Prostate gland (tissue), 2 donors: ENCODE measurements at regions not wholly inside any gene's neighbourhood (a gene's known extent, or its start where the extent isn't known, plus 50 kb on each side); places are given as distances from the start of the nearest gene placed in this dataset.

Experiments
- DNase-seq: peaks from one replicate; pipeline ENCODE4 v3.0.0-alpha.2; 2019; ENCODE audit warnings: low spot score
- H3K27ac ChIP-seq, 2 donors: fragments of 200-600 bp; sonication (generic); 2 replicates each; pipeline ENCODE4 v1.5.1; 2017 to 2019
- H3K27me3 ChIP-seq: fragments of 200-600 bp; sonication (generic); replicated peaks from 2 replicates; pipeline ENCODE4 v1.5.1; 2019; ENCODE audit not compliant: insufficient read depth
- H3K36me3 ChIP-seq, 2 donors: fragments of 200-600 bp; sonication (generic); 1 replicate in 1 of 2; 2 replicates in 1 of 2; pipeline versions ENCODE4 v1.5.1 to v1.8.1; 2017 to 2019
- H3K4me1 ChIP-seq: fragments of 200-600 bp; sonication (generic); replicated peaks from 2 replicates; pipeline ENCODE4 v1.5.1; 2019
- H3K4me3 ChIP-seq, 2 donors: fragments of 200-600 bp; sonication (generic); 2 replicates each; pipeline ENCODE4 v1.5.1; 2017 to 2019
- H3K9me3 ChIP-seq: fragments of 200-600 bp; sonication (generic); 2 replicates; pipeline ENCODE4 v1.5.1; 2017
- POLR2A ChIP-seq: fragments of 450-650 bp; IDR thresholded peaks from one replicate; pipeline ENCODE4 v1.6.1; 2016; ENCODE audit warnings: antibody characterized with exemption, mild to moderate bottlenecking
- POLR2AphosphoS5 ChIP-seq: sonication (generic); formaldehyde crosslinking; IDR thresholded peaks from one replicate; pipeline ENCODE4 v1.6.1; 2017; ENCODE audit warnings: antibody characterized with exemption
- WGBS: methylation state at CpG from one replicate; pipeline ENCODE4 v1.1.5; 2018; 5-methylcytosine and 5-hydroxymethylcytosine counted together
- intact Hi-C: fragments of 100-400 bp; cut with DNase I; formaldehyde crosslinking; loops from one replicate; pipeline ENCODE4 v1.14.2; 2022
- TF ChIP-seq, protein P1 (sequence below), 4 experiments: fragments of 200-600 bp in 2 of 4; fragments of 450-650 bp in 2 of 4; sonication (generic) in 2 of 4; IDR thresholded peaks; 1 replicate in 3 of 4; 2 replicates in 1 of 4; pipeline ENCODE4 v1.5.1; 2016 to 2019; ENCODE audit warnings: antibody characterized with exemption in 4 of 4, mild to moderate bottlenecking in 2 of 4, moderate library complexity in 2 of 4

DNA sequence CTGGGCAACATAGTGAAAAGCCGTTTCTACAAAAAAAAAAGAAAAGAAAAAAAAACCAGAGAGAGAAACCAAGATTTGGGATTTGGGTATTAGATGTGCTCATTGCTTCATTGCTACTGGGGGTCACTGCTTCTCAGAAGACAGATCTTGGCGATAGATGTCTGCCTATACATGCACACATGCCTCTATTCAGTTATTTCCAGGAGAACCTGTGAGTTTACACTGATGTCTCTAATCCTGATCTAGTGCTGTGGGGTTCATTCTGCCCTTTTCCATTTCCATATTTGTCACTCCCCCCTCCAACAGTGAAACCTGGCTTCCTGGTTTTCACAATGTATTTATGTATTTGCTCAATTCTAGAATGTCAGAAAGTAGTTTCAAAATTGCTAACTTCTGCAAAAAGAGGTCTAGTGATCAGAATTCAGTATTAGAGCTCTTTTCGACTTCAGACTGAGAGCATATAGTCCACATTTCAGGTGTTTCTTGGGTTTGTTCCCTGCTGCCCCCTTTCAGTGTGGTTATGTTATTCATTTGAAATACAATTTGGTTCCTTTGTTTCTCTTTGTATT is 111.0 kb downstream of the SLC25A47 start:
- intact Hi-C loops: no loop called here
- TF ChIP-seq POLR2A (no peak), POLR2AphosphoS5 (no peak)
- TF ChIP-seq, protein P1, sequence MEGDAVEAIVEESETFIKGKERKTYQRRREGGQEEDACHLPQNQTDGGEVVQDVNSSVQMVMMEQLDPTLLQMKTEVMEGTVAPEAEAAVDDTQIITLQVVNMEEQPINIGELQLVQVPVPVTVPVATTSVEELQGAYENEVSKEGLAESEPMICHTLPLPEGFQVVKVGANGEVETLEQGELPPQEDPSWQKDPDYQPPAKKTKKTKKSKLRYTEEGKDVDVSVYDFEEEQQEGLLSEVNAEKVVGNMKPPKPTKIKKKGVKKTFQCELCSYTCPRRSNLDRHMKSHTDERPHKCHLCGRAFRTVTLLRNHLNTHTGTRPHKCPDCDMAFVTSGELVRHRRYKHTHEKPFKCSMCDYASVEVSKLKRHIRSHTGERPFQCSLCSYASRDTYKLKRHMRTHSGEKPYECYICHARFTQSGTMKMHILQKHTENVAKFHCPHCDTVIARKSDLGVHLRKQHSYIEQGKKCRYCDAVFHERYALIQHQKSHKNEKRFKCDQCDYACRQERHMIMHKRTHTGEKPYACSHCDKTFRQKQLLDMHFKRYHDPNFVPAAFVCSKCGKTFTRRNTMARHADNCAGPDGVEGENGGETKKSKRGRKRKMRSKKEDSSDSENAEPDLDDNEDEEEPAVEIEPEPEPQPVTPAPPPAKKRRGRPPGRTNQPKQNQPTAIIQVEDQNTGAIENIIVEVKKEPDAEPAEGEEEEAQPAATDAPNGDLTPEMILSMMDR (IDR thresholded peaks at IDR 0.05): no peak

DNA sequence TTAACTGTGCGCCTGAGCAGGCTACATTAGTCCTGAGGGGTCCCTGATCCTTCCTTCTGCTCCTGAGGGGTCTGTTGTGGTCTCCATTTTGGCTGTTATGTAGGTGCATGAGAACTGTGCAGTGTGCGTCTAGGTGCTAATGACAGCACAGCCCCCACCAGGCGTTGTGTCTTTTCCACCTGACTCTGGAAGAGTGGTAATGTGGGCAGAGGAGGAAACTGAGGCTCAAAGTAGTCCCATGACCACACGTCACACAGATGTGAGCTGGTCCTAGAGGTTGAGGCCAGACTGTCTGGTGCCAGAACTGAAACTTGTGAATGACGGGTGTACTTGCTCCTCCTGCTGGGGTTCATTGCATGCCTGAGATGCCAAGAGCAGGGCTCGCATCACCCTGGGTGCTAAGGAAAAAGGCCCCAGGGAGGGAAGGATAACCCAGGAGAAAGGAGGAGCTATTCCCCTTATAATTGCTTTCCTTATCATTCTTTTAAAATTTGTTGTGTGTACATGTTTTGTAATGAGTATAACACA is 111.8 kb downstream of the SLC25A47 start:
- TF ChIP-seq POLR2AphosphoS5 (no peak), POLR2A (no peak)
- TF ChIP-seq, protein P1 (IDR thresholded peaks at IDR 0.05): no peak
- Histone ChIP-seq H3K9me3 (no peaks in the 10 kb centered on the region), H3K27me3 (no peaks in the 10 kb centered on the region), H3K36me3 (no peaks in the 10 kb centered on the region), H3K27ac (no peak overlapping the region), H3K4me1 (peaks cover 12% of the 10 kb centered on the region), H3K4me3 (no peak overlapping the region)
- 93% methylated on average over 6 of the region's 6 CpGs for WGBS
- intact Hi-C loops: loop anchor here (5.0 kb wide), 1 partner anchor 212 kb away; no protein-coding TSS in a partner anchor
- DNase-seq: no peak

More for the DNA sequence above, 111.0 kb downstream of the SLC25A47 start:
- peaks cover 5% of the 10 kb centered on the region for H3K4me1 ChIP-seq
- no peak overlapping the region for H3K27ac ChIP-seq
- DNase-seq: no peak
- H3K27me3 ChIP-seq: no peaks in the 10 kb centered on the region
- WGBS: 89% methylated on average over 3 of the region's 3 CpGs
- no peaks in the 10 kb centered on the region for H3K9me3 ChIP-seq
- H3K4me3 ChIP-seq: no peak overlapping the region
- no peaks in the 10 kb centered on the region for H3K36me3 ChIP-seq

DNA sequence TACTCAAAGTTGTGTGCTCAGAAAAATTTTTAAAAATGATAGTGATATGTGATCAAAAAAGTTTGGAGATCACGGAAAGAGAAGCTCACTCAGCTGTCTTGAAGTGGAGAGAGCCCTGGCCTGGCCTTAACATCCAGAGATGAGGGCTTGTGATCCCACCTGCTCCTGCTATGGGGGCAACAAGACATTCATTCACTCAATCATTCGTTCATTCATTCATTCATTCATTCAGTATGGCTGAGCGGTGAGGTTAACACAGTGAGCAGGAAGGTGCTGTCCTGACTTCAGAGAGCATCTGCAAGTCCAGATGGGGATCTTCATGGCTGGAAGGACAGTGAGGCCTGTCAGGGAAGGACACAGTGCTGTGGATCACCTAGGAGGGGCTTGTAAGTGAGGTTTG is 112.3 kb downstream of the SLC25A47 start:
- intact Hi-C loops: loop anchor here (5.0 kb wide), 1 partner anchor 212 kb away; no protein-coding TSS in a partner anchor
- 83% methylated on average over 3 of the region's 3 CpGs for WGBS
- peaks cover 12% of the 10 kb centered on the region for H3K4me1 ChIP-seq
- H3K27ac ChIP-seq: no peak overlapping the region
- H3K36me3 ChIP-seq: no peaks in the 10 kb centered on the region
- DNase-seq: no peak
- TF ChIP-seq POLR2AphosphoS5 (no peak), POLR2A (no peak)
- TF ChIP-seq, protein P1 (IDR thresholded peaks at IDR 0.05): no peak
- H3K27me3 ChIP-seq: no peaks in the 10 kb centered on the region
- no peak overlapping the region for H3K4me3 ChIP-seq
- H3K9me3 ChIP-seq: no peaks in the 10 kb centered on the region

DNA sequence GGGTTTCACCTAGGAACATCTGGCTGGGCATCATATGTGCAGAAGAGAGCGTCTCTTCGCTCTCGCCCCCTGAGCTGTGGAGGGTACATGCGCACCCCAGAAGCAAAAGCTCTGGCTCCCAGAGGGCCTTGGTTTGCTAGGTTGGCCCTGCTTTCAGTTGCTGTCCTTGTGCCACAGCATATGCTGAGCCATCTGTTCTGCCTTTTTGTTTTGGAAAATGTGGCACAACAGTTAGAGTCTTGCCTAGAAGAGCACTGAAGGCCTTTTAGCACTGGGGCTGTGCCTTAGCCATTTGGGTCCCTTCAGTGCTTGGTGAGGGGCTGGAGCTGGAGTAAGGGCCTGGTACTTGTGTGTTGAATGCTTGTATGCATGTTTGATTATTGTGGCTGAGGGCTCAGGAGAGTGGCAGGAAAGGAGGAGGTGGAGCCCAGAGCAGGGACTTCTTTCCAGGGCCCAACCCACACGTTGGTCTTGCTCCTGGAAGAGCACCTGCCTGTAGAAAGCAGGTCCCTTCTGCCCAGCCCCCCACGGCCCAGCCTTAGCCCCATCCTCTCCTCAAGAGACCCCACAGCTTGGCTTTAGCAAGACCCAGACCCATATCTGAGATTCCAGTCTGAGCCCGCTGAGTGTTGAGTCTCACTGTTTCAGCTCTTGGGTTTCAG is 113.7 kb downstream of the SLC25A47 start:
- 85% methylated on average over 7 of the region's 7 CpGs for WGBS
- peaks cover 12% of the 10 kb centered on the region for H3K4me1 ChIP-seq
- no peak for DNase-seq
- no peak overlapping the region for H3K27ac ChIP-seq
- no peaks in the 10 kb centered on the region for H3K27me3 ChIP-seq
- TF ChIP-seq POLR2AphosphoS5 (no peak), POLR2A (no peak)
- TF ChIP-seq, protein P1 (IDR thresholded peaks at IDR 0.05): no peak
- H3K9me3 ChIP-seq: no peaks in the 10 kb centered on the region
- H3K4me3 ChIP-seq: no peak overlapping the region
- H3K36me3 ChIP-seq: no peaks in the 10 kb centered on the region
- intact Hi-C loops: loop anchor here (5.0 kb wide), 1 partner anchor 210 kb away; no protein-coding TSS in a partner anchor
